Keratinocyte (primary cell): ENCODE measurements at regions not wholly inside any gene's neighbourhood (a gene's known extent, or its start where the extent isn't known, plus 50 kb on each side); places are given as distances from the start of the nearest gene placed in this dataset.
"Not testable (repeated sequence)": the region's sequence is repeated elsewhere in the genome, so short reads cannot be mapped to it uniquely, and the experiment has no call there.

Experiments
- DNase-seq: peaks from one replicate; pipeline ENCODE4 v3.0.0-alpha.2; 2011; ENCODE audit warnings: low read depth, missing footprints, low spot score
- FAIRE-seq: peaks from 2 replicates; lab custom pipeline; 2011; peaks lifted over from hg19 to GRCh38; lab: Jason Lieb, UNC
- H2AFZ ChIP-seq: 2 replicates; pipeline ENCODE4 v1.6.0; 2012; ENCODE audit warnings: low read length, control low read depth, inconsistent platforms; ENCODE audit not compliant: control insufficient read depth
- H3K27ac ChIP-seq: 2 replicates; pipeline ENCODE4 v1.5.1; 2011; ENCODE audit warnings: low read length; ENCODE audit not compliant: control insufficient read depth, insufficient read depth
- H3K27me3 ChIP-seq: 3 replicates; pipeline ENCODE4 v1.6.0; 2011; ENCODE audit warnings: low read length; ENCODE audit not compliant: control insufficient read depth, insufficient read depth; ENCODE audit errors: extremely low read depth
- H3K36me3 ChIP-seq, 2 experiments: 2 replicates in 1 of 2; 3 replicates in 1 of 2; pipeline ENCODE4 v1.5.1; 2011; ENCODE audit warnings: low read length in 2 of 2, mild to moderate bottlenecking in 1 of 2; ENCODE audit not compliant: control insufficient read depth in 2 of 2, insufficient read depth in 2 of 2; ENCODE audit errors: extremely low read depth in 1 of 2
- H3K4me1 ChIP-seq: 3 replicates; pipeline ENCODE4 v1.5.1; 2011; ENCODE audit warnings: low read length; ENCODE audit not compliant: control insufficient read depth, insufficient read depth; ENCODE audit errors: extremely low read depth
- H3K4me2 ChIP-seq: 3 replicates; pipeline ENCODE4 v1.6.0; 2011; ENCODE audit warnings: low read depth, low read length; ENCODE audit not compliant: control insufficient read depth, insufficient read depth; ENCODE audit errors: extremely low read depth
- H3K4me3 ChIP-seq, 3 experiments: fragments of 200-600 bp in 1 of 3; sonication (generic) in 1 of 3; 2 replicates in 2 of 3; 3 replicates in 1 of 3; pipeline ENCODE4 v1.5.1; 2011 to 2016; ENCODE audit warnings: low read length in 3 of 3, mild to moderate bottlenecking in 3 of 3, control low read depth in 2 of 3, inconsistent platforms in 1 of 3, low read depth in 1 of 3, mixed read lengths in 1 of 3, mixed run types in 1 of 3, moderate library complexity in 1 of 3; ENCODE audit not compliant: control insufficient read depth in 2 of 3, insufficient read depth in 2 of 3; ENCODE audit errors: extremely low read depth in 1 of 3
- H3K79me2 ChIP-seq: 2 replicates; pipeline ENCODE4 v1.6.0; 2012; ENCODE audit warnings: low read length; ENCODE audit not compliant: control insufficient read depth, insufficient read depth
- H3K9ac ChIP-seq: 3 replicates; pipeline ENCODE4 v1.6.0; 2011; ENCODE audit warnings: low read length; ENCODE audit not compliant: control insufficient read depth, insufficient read depth; ENCODE audit errors: extremely low read depth
- H3K9me1 ChIP-seq: 3 replicates; pipeline ENCODE4 v1.6.0; 2011; ENCODE audit warnings: low read length; ENCODE audit not compliant: control insufficient read depth, insufficient read depth; ENCODE audit errors: extremely low read depth
- H3K9me3 ChIP-seq: 2 replicates; pipeline ENCODE4 v1.5.1; 2012; ENCODE audit warnings: low read depth, low read length; ENCODE audit not compliant: control insufficient read depth
- H4K20me1 ChIP-seq: 3 replicates; pipeline ENCODE4 v1.6.0; 2011; ENCODE audit warnings: low read length; ENCODE audit not compliant: control insufficient read depth, insufficient read depth; ENCODE audit errors: extremely low read depth
- CTCF ChIP-seq, 3 experiments: IDR thresholded peaks in 1 of 3; conservative IDR thresholded peaks in 1 of 3; optimal IDR thresholded peaks in 1 of 3; 2 replicates in 2 of 3; 3 replicates in 1 of 3; pipeline versions ENCODE3 to v1.5.1; 2011; ENCODE audit warnings: low read length in 3 of 3, mild to moderate bottlenecking in 3 of 3, moderate library complexity in 2 of 3, control low read depth in 1 of 3, inconsistent platforms in 1 of 3; ENCODE audit not compliant: insufficient read depth in 2 of 3; ENCODE audit errors: extremely low read depth in 1 of 3
- EZH2 ChIP-seq: IDR thresholded peaks from one replicate; pipeline ENCODE4 v1.6.1; 2012; ENCODE audit warnings: inconsistent platforms, mild to moderate bottlenecking, low read length, moderate library complexity
- dilution Hi-C: fragments of 300-500 bp; cut with MboI; formaldehyde crosslinking; loops from one replicate; pipeline ENCODE4 v1.7.0; 2020; ENCODE audit warnings: low sequenced_read_pairs; ENCODE audit not compliant: extremely low pct_ligation_motif_present

DNA sequence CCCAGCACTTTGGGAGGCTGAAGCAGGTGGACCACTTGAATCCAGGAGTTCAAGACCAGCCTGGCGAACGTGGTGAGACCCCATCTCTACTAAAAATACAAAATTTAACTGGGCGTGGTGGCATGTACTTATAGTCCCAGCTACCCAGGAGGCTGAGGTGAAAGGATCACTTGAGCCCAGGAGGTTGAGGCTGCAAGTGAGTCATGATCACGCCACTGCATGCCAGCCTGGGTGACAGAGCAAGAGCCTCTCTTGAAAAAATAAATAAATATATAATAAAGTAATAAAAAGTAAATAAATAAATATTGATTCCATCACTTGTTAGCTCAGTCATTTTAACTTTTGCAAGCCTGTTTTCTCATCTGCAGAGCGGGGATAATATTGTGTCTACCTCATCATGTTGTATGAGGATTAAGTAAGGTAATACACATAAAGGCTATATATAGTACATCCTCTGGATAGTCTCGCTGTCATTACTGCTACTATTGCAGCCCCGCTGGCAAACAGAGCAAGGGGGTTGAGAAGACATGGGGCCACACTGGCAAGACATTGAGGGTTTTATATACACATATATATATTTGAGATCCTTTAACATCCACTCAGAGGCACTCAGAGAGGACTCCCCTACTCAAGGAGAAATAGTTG, 210.9 kb downstream of the C9orf152 start:
- Histone ChIP-seq H3K9ac (no peak overlapping the region), H3K4me2 (no peak overlapping the region), H3K27ac (no peak overlapping the region), H4K20me1 (no peaks in the 10 kb centered on the region), H3K79me2 (no peaks in the 10 kb centered on the region), H3K9me1 (no peaks in the 10 kb centered on the region), H3K9me3 (no peaks in the 10 kb centered on the region), H3K36me3 (no peaks in the 10 kb centered on the region), H3K4me3 (no peak overlapping the region), H3K4me1 (peaks cover 3% of the 10 kb centered on the region), H2AFZ (no peak overlapping the region), H3K27me3 (no peaks in the 10 kb centered on the region)
- dilution Hi-C loops = no loop called here
- TF ChIP-seq EZH2 = no peak
- no peak for TF ChIP-seq CTCF (optimal IDR thresholded peaks at IDR 0.05 in 1 of 3, IDR thresholded peaks at IDR 0.05 in 1 of 3, conservative IDR thresholded peaks at IDR 0.05 in 1 of 3; ENCODE audit: extremely low read depth in 1 of 3, insufficient read depth in 2 of 3, low read length in 3 of 3)
- no peak for FAIRE-seq
- no peak for DNase-seq

DNA sequence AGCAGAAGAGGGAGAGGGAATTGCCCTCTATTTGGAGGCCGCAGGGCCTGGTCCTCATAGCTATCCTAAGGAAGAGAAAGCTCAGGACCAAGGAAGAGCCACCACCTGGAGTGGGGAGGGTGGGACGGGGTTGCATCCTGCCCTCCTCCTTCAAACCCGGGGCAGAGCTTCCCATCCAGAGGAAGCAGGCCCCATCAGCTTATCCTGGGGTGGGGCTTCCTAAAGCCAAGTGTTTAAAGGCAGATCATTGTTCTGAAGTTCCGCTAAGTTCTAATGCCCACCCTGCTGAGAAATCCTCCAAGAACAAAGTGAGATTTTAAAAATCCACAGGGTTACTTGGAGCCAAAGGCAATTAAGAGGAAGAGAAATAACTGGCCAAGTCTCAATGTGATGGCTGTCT, 210.3 kb downstream of the C9orf152 start:
- H3K9ac ChIP-seq = no peak overlapping the region
- H3K9me3 ChIP-seq = no peaks in the 10 kb centered on the region
- no peak for TF ChIP-seq CTCF (optimal IDR thresholded peaks at IDR 0.05 in 1 of 3, IDR thresholded peaks at IDR 0.05 in 1 of 3, conservative IDR thresholded peaks at IDR 0.05 in 1 of 3; ENCODE audit: extremely low read depth in 1 of 3, insufficient read depth in 2 of 3, low read length in 3 of 3)
- H3K4me1 ChIP-seq = peaks cover 3% of the 10 kb centered on the region
- DNase-seq (no peak), FAIRE-seq (no peak)
- H3K27me3 ChIP-seq = no peaks in the 10 kb centered on the region
- H3K27ac ChIP-seq = no peak overlapping the region
- dilution Hi-C loops = no loop called here
- no peak overlapping the region for H3K4me3 ChIP-seq
- no peaks in the 10 kb centered on the region for H3K36me3 ChIP-seq
- H4K20me1 ChIP-seq = no peaks in the 10 kb centered on the region
- H3K9me1 ChIP-seq = no peaks in the 10 kb centered on the region
- H3K4me2 ChIP-seq = no peak overlapping the region
- H2AFZ ChIP-seq = no peak overlapping the region
- H3K79me2 ChIP-seq = no peaks in the 10 kb centered on the region

- H3K36me3 ChIP-seq, H3K9me3 ChIP-seq, H3K27me3 ChIP-seq, H2AFZ ChIP-seq, H3K79me2 ChIP-seq, DNase-seq, H3K27ac ChIP-seq, H3K4me3 ChIP-seq, H3K4me1 ChIP-seq, H3K4me2 ChIP-seq, dilution Hi-C loops, H3K9ac ChIP-seq, FAIRE-seq, H4K20me1 ChIP-seq, H3K9me1 ChIP-seq: not testable (repeated sequence)
These were observed 202.4 kb downstream of the C9orf152 start for GRCh38 chr9:110005521-110005920.
